ENCODE measurements at regions not wholly inside any gene's neighbourhood (a gene's known extent, or its start where the extent isn't known, plus 50 kb on each side); places are given as distances from the start of the nearest gene placed in this dataset.

GRCh38 chr9:108270561-108270960, 585.2 kb downstream of the ACTL7B start:
- Histone ChIP-seq H3K56ac (ENCODE audit: extremely low read depth, insufficient read depth, low read length) (no peak overlapping the region), H2BK120ac (ENCODE audit: low read depth, low read length) (no peak overlapping the region), H3K9ac (ENCODE audit: low read depth, low read length) (no peak overlapping the region), H2AFZ (replicated peaks; ENCODE audit: low read length, poor library complexity) (no peak overlapping the region), H3K14ac (replicated peaks; ENCODE audit: low read depth, low read length) (no peak overlapping the region), H3K27me3 (ENCODE audit: control insufficient read depth, insufficient read depth, low read length) (no peaks in the 10 kb centered on the region), H3K23ac (ENCODE audit: low read depth, low read length) (no peak overlapping the region), H3K79me1 (ENCODE audit: low read depth in 1 of 2, low read length in 2 of 2) (no peaks in the 10 kb centered on the region), H4K20me1 (ENCODE audit: insufficient read depth, low read length) (no peaks in the 10 kb centered on the region), H3K18ac (ENCODE audit: low read depth, low read length) (no peak overlapping the region), H2BK5ac (ENCODE audit: low read depth, low read length, poor library complexity, severe bottlenecking) (no peak overlapping the region), H3K4me1 (ENCODE audit: control insufficient read depth, insufficient read depth, low read length) (peaks cover 7% of the 10 kb centered on the region; the same call in 1 of the 2 replicates), H4K8ac (ENCODE audit: low read depth in 2 of 2, low read length in 2 of 2) (no peak overlapping the region), H4K91ac (ENCODE audit: insufficient read depth, low read depth, low read length) (no peak overlapping the region), H3K4me2 (ENCODE audit: low read depth, low read length) (no peak overlapping the region), H4K5ac (ENCODE audit: low read depth, low read length) (no peak overlapping the region), H2BK20ac (ENCODE audit: low read depth, low read length) (no peak overlapping the region), H2BK15ac (ENCODE audit: low read depth, low read length) (no peak overlapping the region), H3K4ac (ENCODE audit: low read depth, low read length) (no peak overlapping the region), H3K36me3 (ENCODE audit: control insufficient read depth, insufficient read depth, low read length) (no peaks in the 10 kb centered on the region), H3K4me3 (ENCODE audit: insufficient read depth, low read depth, low read length) (no peak overlapping the region), H2AK5ac (ENCODE audit: low read depth, low read length) (no peak overlapping the region), H3K9me1 (ENCODE audit: insufficient read depth, low read length) (no peaks in the 10 kb centered on the region), H2AK9ac (replicated peaks; ENCODE audit: low read depth, low read length, poor library complexity) (no peak overlapping the region), H3K27ac (ENCODE audit: insufficient read depth, low read length) (no peak overlapping the region), H3K9me3 (ENCODE audit: control insufficient read depth, insufficient read depth, low read length) (no peaks in the 10 kb centered on the region)
- no CpG with 5 or more reads among the region's 3 CpGs for WGBS, 2 experiments (ENCODE audit: extremely low coverage in 2 of 2, insufficient read length in 1 of 2)
- dilution Hi-C loops (cut with HindIII; ENCODE audit: low sequenced_read_pairs, unreplicated experiment): no loop called here
- no peak for TF ChIP-seq USF2 (IDR thresholded peaks at IDR 0.05; ENCODE audit: low read depth, low read length)
- CTCF ChIA-PET: interaction anchor here (1.5 kb wide), 1 partner anchor 11 kb away, joined by 4 read pairs; no protein-coding TSS in a partner anchor
- POLR2A ChIA-PET (ENCODE audit: unreplicated experiment): no interaction called here
- intact Hi-C loops (cut with micrococcal nuclease): loop anchor here (5.0 kb wide), 1 partner anchor 213 kb away; no protein-coding TSS in a partner anchor
- in situ Hi-C loops (cut with MboI; ENCODE audit: low sequenced_read_pairs): loop anchor here (5.0 to 10.0 kb wide), 2 partner anchors 636 to 793 kb away; no protein-coding TSS in a partner anchor
- DNase-seq (no peak), ATAC-seq (ENCODE audit: low read depth) (no peak)
- BruUV-seq (replicated peaks): no TSS peak
